ENCODE measurements at regions not wholly inside any gene's neighbourhood (a gene's known extent, or its start where the extent isn't known, plus 50 kb on each side); places are given as distances from the start of the nearest gene placed in this dataset.

GRCh38 chr9:86636519-86636918 is 282.3 kb upstream of the TUT7 start:
- TF ChIP-seq CTCF (IDR thresholded peaks at IDR 0.05; ENCODE audit: poor library complexity, severe bottlenecking) (no peak), EP300 (conservative IDR thresholded peaks at IDR 0.05; ENCODE audit: poor library complexity, severe bottlenecking) (no peak), POLR2AphosphoS5 (IDR thresholded peaks at IDR 0.05) (no peak), TAF1 (IDR thresholded peaks at IDR 0.05; ENCODE audit: low read depth) (no peak), RAD21 (conservative IDR thresholded peaks at IDR 0.05) (no peak)

Data from neural cell (in vitro differentiated cells).